Neural progenitor cell (in vitro differentiated cells): ENCODE measurements at regions not wholly inside any gene's neighbourhood (a gene's known extent, or its start where the extent isn't known, plus 50 kb on each side); places are given as distances from the start of the nearest gene placed in this dataset.

Source experiments
- DNase-seq: peaks from one replicate; pipeline ENCODE4 v3.0.0-alpha.2; 2016; ENCODE audit warnings: low spot score
- H2AFZ ChIP-seq: fragments of 200-600 bp; sonication (generic); replicated peaks from 2 replicates; pipeline ENCODE4 v1.6.1; 2016; ENCODE audit warnings: antibody characterized with exemption
- H3F3A ChIP-seq: fragments of 200-600 bp; sonication (generic); 2 replicates; pipeline ENCODE4 v1.6.1; 2016; ENCODE audit warnings: antibody characterized with exemption, low read depth
- H3K27ac ChIP-seq: fragments of 200-600 bp; sonication (generic); 2 replicates; pipeline ENCODE4 v1.5.1; 2016; ENCODE audit warnings: mild to moderate bottlenecking
- H3K27me3 ChIP-seq: fragments of 200-600 bp; sonication (generic); 2 replicates; pipeline ENCODE4 v1.6.1; 2016; ENCODE audit warnings: mild to moderate bottlenecking, moderate library complexity
- H3K36me3 ChIP-seq: fragments of 200-600 bp; sonication (generic); 2 replicates; pipeline ENCODE4 v1.5.1; 2016
- H3K4me1 ChIP-seq: fragments of 200-600 bp; sonication (generic); 2 replicates; pipeline ENCODE4 v1.6.1; 2016; ENCODE audit warnings: mixed run types
- H3K4me2 ChIP-seq: fragments of 200-600 bp; sonication (generic); 2 replicates; pipeline ENCODE4 v1.6.1; 2016
- H3K4me3 ChIP-seq: fragments of 200-600 bp; sonication (generic); 2 replicates; pipeline ENCODE4 v1.5.1; 2016
- H3K79me2 ChIP-seq: fragments of 200-600 bp; sonication (generic); 2 replicates; pipeline ENCODE4 v1.6.1; 2016; ENCODE audit warnings: low read depth
- H3K9ac ChIP-seq: fragments of 200-600 bp; sonication (generic); 2 replicates; pipeline ENCODE4 v1.6.1; 2016
- H3K9me3 ChIP-seq: fragments of 200-600 bp; sonication (generic); 2 replicates; pipeline ENCODE4 v1.5.1; 2016; ENCODE audit warnings: low read depth
- H4K20me1 ChIP-seq: fragments of 200-600 bp; sonication (generic); 2 replicates; pipeline ENCODE4 v1.6.1; 2016; ENCODE audit warnings: low read depth
- H3K27ac Mint-ChIP-seq: 3 replicates; pipeline ENCODE4 v1.8.0; 2021; ENCODE audit warnings: mixed read lengths
- H3K27me3 Mint-ChIP-seq: 2 replicates; pipeline ENCODE4 v1.8.0; 2022; ENCODE audit warnings: low read depth, mild to moderate bottlenecking, inconsistent platforms, moderate library complexity, mixed read lengths; ENCODE audit not compliant: insufficient read depth
- H3K36me3 Mint-ChIP-seq: 3 replicates; pipeline ENCODE4 v1.8.0; 2021; ENCODE audit warnings: mixed read lengths
- H3K4me1 Mint-ChIP-seq: 3 replicates; pipeline ENCODE4 v1.8.0; 2021; ENCODE audit warnings: mixed read lengths
- H3K4me3 Mint-ChIP-seq: 3 replicates; pipeline ENCODE4 v1.8.0; 2021; ENCODE audit warnings: mild to moderate bottlenecking, moderate library complexity, mixed read lengths
- H3K9me3 Mint-ChIP-seq: 3 replicates; pipeline ENCODE4 v1.8.0; 2020; ENCODE audit warnings: mixed read lengths
- CTCF ChIP-seq: fragments of 200-600 bp; sonication (generic); IDR thresholded peaks from 2 replicates; pipeline ENCODE4 v1.5.1; 2017; ENCODE audit warnings: antibody characterized with exemption, mild to moderate bottlenecking
- EZH2 ChIP-seq: fragments of 200-600 bp; sonication (generic); IDR thresholded peaks from 2 replicates; pipeline ENCODE4 v1.6.1; 2017; ENCODE audit warnings: antibody characterized with exemption, mild to moderate bottlenecking, moderate library complexity
- EZH2phosphoT487 ChIP-seq: fragments of 200-600 bp; sonication (generic); IDR thresholded peaks from 2 replicates; pipeline ENCODE4 v1.6.1; 2017; ENCODE audit warnings: antibody characterized with exemption

GRCh38 chr6:14321992-14322772 lies 204.6 kb downstream of the CD83 start:
- Mint-ChIP-seq H3K4me1 (peaks cover 42% of the 10 kb centered on the region), H3K9me3 (no peaks in the 10 kb centered on the region), H3K27ac (no peak overlapping the region), H3K36me3 (no peaks in the 10 kb centered on the region), H3K4me3 (no peak overlapping the region), H3K27me3 (peaks cover 9% of the 10 kb centered on the region)
- no peaks in the 10 kb centered on the region for H4K20me1 ChIP-seq
- no peak overlapping the region for H3K27ac ChIP-seq
- no peak overlapping the region for H3K4me2 ChIP-seq
- peak; percentile 18 for DNase-seq
- no peaks in the 10 kb centered on the region for H3K36me3 ChIP-seq
- no peaks in the 10 kb centered on the region for H3K79me2 ChIP-seq
- H3K4me3 ChIP-seq = no peak overlapping the region
- no peaks in the 10 kb centered on the region for H3K27me3 ChIP-seq
- no peak overlapping the region for H3K9ac ChIP-seq
- TF ChIP-seq CTCF (peak; percentile 34), EZH2 (no peak), EZH2phosphoT487 (no peak)
- H3K4me1 ChIP-seq = peaks cover 8% of the 10 kb centered on the region
- H2AFZ ChIP-seq = no peak overlapping the region
- no peaks in the 10 kb centered on the region for H3F3A ChIP-seq
- H3K9me3 ChIP-seq = no peaks in the 10 kb centered on the region

GRCh38 chr6:14322841-14323240 lies 205.3 kb downstream of the CD83 start:
- Histone ChIP-seq H3K4me2 (no peak overlapping the region), H3K27ac (no peak overlapping the region), H3K36me3 (no peaks in the 10 kb centered on the region), H3K4me1 (peaks cover 7% of the 10 kb centered on the region), H4K20me1 (no peaks in the 10 kb centered on the region), H3K4me3 (no peak overlapping the region), H3K9me3 (no peaks in the 10 kb centered on the region), H3K79me2 (no peaks in the 10 kb centered on the region), H2AFZ (no peak overlapping the region), H3F3A (no peaks in the 10 kb centered on the region), H3K9ac (no peak overlapping the region), H3K27me3 (no peaks in the 10 kb centered on the region)
- H3K27me3 Mint-ChIP-seq = peaks cover 9% of the 10 kb centered on the region
- H3K9me3 Mint-ChIP-seq = no peaks in the 10 kb centered on the region
- peaks cover 38% of the 10 kb centered on the region for H3K4me1 Mint-ChIP-seq
- no peak for TF ChIP-seq EZH2
- TF ChIP-seq CTCF = no peak
- TF ChIP-seq EZH2phosphoT487 = no peak
- DNase-seq = no peak
- H3K36me3 Mint-ChIP-seq = no peaks in the 10 kb centered on the region
- H3K4me3 Mint-ChIP-seq = no peak overlapping the region
- H3K27ac Mint-ChIP-seq = peak overlapping the region; percentile 38

- Mint-ChIP-seq H3K4me1 (peaks cover 20% of the 10 kb centered on the region), H3K4me3 (no peak overlapping the region), H3K36me3 (no peaks in the 10 kb centered on the region), H3K27me3 (peaks cover 6% of the 10 kb centered on the region), H3K9me3 (no peaks in the 10 kb centered on the region), H3K27ac (no peak overlapping the region)
- no peaks in the 10 kb centered on the region for H3K79me2 ChIP-seq
- no peaks in the 10 kb centered on the region for H3K36me3 ChIP-seq
- H3K9ac ChIP-seq = no peak overlapping the region
- H3K4me2 ChIP-seq = no peak overlapping the region
- H3K9me3 ChIP-seq = no peaks in the 10 kb centered on the region
- no peak overlapping the region for H3K27ac ChIP-seq
- H3K4me3 ChIP-seq = no peak overlapping the region
- H3F3A ChIP-seq = no peaks in the 10 kb centered on the region
- no peak for DNase-seq
- no peaks in the 10 kb centered on the region for H4K20me1 ChIP-seq
- no peak overlapping the region for H2AFZ ChIP-seq
- TF ChIP-seq EZH2phosphoT487 (no peak), CTCF (no peak)
- no peaks in the 10 kb centered on the region for H3K4me1 ChIP-seq
- no peaks in the 10 kb centered on the region for H3K27me3 ChIP-seq
These were observed 209.2 kb downstream of the CD83 start for GRCh38 chr6:14326774-14327173.
